ENCODE measurements at regions not wholly inside any gene's neighbourhood (a gene's known extent, or its start where the extent isn't known, plus 50 kb on each side); places are given as distances from the start of the nearest gene placed in this dataset.

GRCh38 chr5:2110934-2111462, 228.3 kb upstream of the IRX4 start:
- Histone ChIP-seq H3K4me3 (no peak overlapping the region), H3K36me3 (no peaks in the 10 kb centered on the region), H3K27ac (no peak overlapping the region), H3K27me3 (no peaks in the 10 kb centered on the region), H3K9me3 (peaks cover 6% of the 10 kb centered on the region), H3K4me1 (no peaks in the 10 kb centered on the region)
- ATAC-seq (peak; percentile 20), DNase-seq (no peak)
- intact Hi-C loops (cut with DNase I): no loop called here
- TF ChIP-seq, protein P1, sequence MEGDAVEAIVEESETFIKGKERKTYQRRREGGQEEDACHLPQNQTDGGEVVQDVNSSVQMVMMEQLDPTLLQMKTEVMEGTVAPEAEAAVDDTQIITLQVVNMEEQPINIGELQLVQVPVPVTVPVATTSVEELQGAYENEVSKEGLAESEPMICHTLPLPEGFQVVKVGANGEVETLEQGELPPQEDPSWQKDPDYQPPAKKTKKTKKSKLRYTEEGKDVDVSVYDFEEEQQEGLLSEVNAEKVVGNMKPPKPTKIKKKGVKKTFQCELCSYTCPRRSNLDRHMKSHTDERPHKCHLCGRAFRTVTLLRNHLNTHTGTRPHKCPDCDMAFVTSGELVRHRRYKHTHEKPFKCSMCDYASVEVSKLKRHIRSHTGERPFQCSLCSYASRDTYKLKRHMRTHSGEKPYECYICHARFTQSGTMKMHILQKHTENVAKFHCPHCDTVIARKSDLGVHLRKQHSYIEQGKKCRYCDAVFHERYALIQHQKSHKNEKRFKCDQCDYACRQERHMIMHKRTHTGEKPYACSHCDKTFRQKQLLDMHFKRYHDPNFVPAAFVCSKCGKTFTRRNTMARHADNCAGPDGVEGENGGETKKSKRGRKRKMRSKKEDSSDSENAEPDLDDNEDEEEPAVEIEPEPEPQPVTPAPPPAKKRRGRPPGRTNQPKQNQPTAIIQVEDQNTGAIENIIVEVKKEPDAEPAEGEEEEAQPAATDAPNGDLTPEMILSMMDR (IDR thresholded peaks at IDR 0.05): no peak

- DNase-seq: no peak
- TF ChIP-seq, protein P1 (IDR thresholded peaks at IDR 0.05): no peak
Observed at GRCh38 chr5:2110137-2110933, 227.6 kb upstream of the IRX4 start.

DNA sequence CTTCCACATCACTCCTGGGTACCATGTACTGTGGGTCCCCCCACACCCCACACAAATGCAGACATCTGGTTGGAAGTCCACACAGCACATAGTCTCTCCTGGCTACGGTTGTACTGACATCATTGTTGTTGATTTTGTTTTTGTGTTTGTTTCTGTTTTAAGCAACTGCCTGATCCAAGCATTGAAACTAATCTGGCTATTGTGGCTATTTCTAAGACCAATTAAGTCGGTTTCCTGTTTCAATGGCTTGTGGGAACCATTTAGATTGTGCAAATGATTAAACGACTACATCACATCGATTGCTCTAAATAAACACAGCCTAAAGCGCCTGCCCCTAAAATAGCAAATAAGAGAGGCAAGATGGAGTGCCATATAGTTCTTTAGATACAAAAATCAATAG, 226.8 kb upstream of the IRX4 start:
- H3K4me3 ChIP-seq: no peak overlapping the region
- no peaks in the 10 kb centered on the region for H3K4me1 ChIP-seq
- DNase-seq (no peak), ATAC-seq (no peak)
- no peaks in the 10 kb centered on the region for H3K36me3 ChIP-seq
- H3K9me3 ChIP-seq: peaks cover 6% of the 10 kb centered on the region
- intact Hi-C loops (cut with DNase I): no loop called here
- TF ChIP-seq, protein P1 (IDR thresholded peaks at IDR 0.05): no peak
- H3K27me3 ChIP-seq: no peaks in the 10 kb centered on the region
- H3K27ac ChIP-seq: no peak overlapping the region

More at GRCh38 chr5:2110137-2110933, 227.6 kb upstream of the IRX4 start:
- no peaks in the 10 kb centered on the region for H3K4me1 ChIP-seq
- no peak overlapping the region for H3K4me3 ChIP-seq
- intact Hi-C loops (cut with DNase I): no loop called here
- H3K36me3 ChIP-seq: no peaks in the 10 kb centered on the region
- H3K27me3 ChIP-seq: no peaks in the 10 kb centered on the region
- no peak overlapping the region for H3K27ac ChIP-seq
- peaks cover 6% of the 10 kb centered on the region for H3K9me3 ChIP-seq
- peak; percentile 34 for ATAC-seq

- Histone ChIP-seq H3K4me3 (no peak overlapping the region), H3K36me3 (no peaks in the 10 kb centered on the region), H3K4me1 (no peaks in the 10 kb centered on the region), H3K27me3 (no peaks in the 10 kb centered on the region), H3K27ac (no peak overlapping the region), H3K9me3 (peaks cover 6% of the 10 kb centered on the region)
- no peak for DNase-seq
- TF ChIP-seq, protein P1 (IDR thresholded peaks at IDR 0.05): no peak
- ATAC-seq: no peak
- intact Hi-C loops (cut with DNase I): no loop called here
Observed at GRCh38 chr5:2106721-2107120, 224.0 kb upstream of the IRX4 start.

- Histone ChIP-seq H3K4me1 (no peaks in the 10 kb centered on the region), H3K27me3 (no peaks in the 10 kb centered on the region), H3K4me3 (no peak overlapping the region), H3K9me3 (peaks cover 6% of the 10 kb centered on the region), H3K36me3 (no peaks in the 10 kb centered on the region), H3K27ac (no peak overlapping the region)
- ATAC-seq: no peak
- TF ChIP-seq, protein P1 (IDR thresholded peaks at IDR 0.05): no peak
- intact Hi-C loops (cut with DNase I): no loop called here
- DNase-seq: no peak
Observed at GRCh38 chr5:2105141-2105540, 222.4 kb upstream of the IRX4 start.

All from upper lobe of right lung (tissue), 1 donor.